ENCODE measurements at regions not wholly inside any gene's neighbourhood (a gene's known extent, or its start where the extent isn't known, plus 50 kb on each side); places are given as distances from the start of the nearest gene placed in this dataset.

GRCh38 chr4:126611900-126612299 is 1020.9 kb upstream of the INTU start:
- no peak for TF ChIP-seq BACH2 (CRISPR knock-in tag; IDR thresholded peaks at IDR 0.05; ENCODE audit: borderline replicate concordance)
- TF ChIP-seq, protein P1, sequence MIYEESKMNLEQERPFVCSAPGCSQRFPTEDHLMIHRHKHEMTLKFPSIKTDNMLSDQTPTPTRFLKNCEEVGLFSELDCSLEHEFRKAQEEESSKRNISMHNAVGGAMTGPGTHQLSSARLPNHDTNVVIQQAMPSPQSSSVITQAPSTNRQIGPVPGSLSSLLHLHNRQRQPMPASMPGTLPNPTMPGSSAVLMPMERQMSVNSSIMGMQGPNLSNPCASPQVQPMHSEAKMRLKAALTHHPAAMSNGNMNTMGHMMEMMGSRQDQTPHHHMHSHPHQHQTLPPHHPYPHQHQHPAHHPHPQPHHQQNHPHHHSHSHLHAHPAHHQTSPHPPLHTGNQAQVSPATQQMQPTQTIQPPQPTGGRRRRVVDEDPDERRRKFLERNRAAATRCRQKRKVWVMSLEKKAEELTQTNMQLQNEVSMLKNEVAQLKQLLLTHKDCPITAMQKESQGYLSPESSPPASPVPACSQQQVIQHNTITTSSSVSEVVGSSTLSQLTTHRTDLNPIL (CRISPR knock-in tag; IDR thresholded peaks at IDR 0.05; ENCODE audit: low read depth) = no peak
- no peak for TF ChIP-seq ESRRG (CRISPR knock-in tag; IDR thresholded peaks at IDR 0.05)
- no peak for TF ChIP-seq ARNTL (CRISPR knock-in tag; IDR thresholded peaks at IDR 0.05; ENCODE audit: borderline replicate concordance, low read depth)
